Keratinocyte (primary cell): ENCODE measurements at regions not wholly inside any gene's neighbourhood (a gene's known extent, or its start where the extent isn't known, plus 50 kb on each side); places are given as distances from the start of the nearest gene placed in this dataset.

ENCODE experiments used
- EZH2 ChIP-seq: IDR thresholded peaks from one replicate; pipeline ENCODE4 v1.6.1; 2012; ENCODE audit warnings: inconsistent platforms, mild to moderate bottlenecking, low read length, moderate library complexity
- TF ChIP-seq, protein P1 (sequence below), 3 experiments: IDR thresholded peaks in 1 of 3; conservative IDR thresholded peaks in 1 of 3; optimal IDR thresholded peaks in 1 of 3; 2 replicates in 2 of 3; 3 replicates in 1 of 3; pipeline versions ENCODE3 to v1.5.1; 2011; ENCODE audit warnings: low read length in 3 of 3, mild to moderate bottlenecking in 3 of 3, moderate library complexity in 2 of 3, control low read depth in 1 of 3, inconsistent platforms in 1 of 3; ENCODE audit not compliant: insufficient read depth in 2 of 3; ENCODE audit errors: extremely low read depth in 1 of 3

DNA sequence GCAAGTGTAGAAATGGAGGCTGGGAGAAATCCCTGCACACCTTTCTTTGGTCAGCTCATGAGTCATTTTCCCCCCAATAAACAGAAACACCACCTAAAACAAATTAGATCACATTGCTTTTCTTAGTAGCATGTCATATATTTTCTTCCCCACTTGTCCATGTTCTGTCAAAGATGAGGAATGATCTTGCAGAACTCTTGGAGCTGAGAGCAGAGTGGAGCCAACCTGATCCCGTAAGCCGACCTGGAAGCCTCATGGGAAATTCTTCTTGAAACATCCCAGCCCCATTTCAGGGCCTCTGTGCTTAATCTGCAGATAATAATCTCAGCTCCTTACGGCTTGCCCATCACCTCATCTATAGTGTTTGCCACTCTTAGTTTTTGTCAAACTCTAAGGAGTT lies 284.6 kb upstream of the ELAC2 start:
- TF ChIP-seq, protein P1, sequence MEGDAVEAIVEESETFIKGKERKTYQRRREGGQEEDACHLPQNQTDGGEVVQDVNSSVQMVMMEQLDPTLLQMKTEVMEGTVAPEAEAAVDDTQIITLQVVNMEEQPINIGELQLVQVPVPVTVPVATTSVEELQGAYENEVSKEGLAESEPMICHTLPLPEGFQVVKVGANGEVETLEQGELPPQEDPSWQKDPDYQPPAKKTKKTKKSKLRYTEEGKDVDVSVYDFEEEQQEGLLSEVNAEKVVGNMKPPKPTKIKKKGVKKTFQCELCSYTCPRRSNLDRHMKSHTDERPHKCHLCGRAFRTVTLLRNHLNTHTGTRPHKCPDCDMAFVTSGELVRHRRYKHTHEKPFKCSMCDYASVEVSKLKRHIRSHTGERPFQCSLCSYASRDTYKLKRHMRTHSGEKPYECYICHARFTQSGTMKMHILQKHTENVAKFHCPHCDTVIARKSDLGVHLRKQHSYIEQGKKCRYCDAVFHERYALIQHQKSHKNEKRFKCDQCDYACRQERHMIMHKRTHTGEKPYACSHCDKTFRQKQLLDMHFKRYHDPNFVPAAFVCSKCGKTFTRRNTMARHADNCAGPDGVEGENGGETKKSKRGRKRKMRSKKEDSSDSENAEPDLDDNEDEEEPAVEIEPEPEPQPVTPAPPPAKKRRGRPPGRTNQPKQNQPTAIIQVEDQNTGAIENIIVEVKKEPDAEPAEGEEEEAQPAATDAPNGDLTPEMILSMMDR (optimal IDR thresholded peaks at IDR 0.05 in 1 of 3, IDR thresholded peaks at IDR 0.05 in 1 of 3, conservative IDR thresholded peaks at IDR 0.05 in 1 of 3; ENCODE audit: extremely low read depth in 1 of 3, insufficient read depth in 2 of 3, low read length in 3 of 3), result no peak
- TF ChIP-seq EZH2, result no peak
